Testis (tissue), 2 donors: ENCODE measurements at regions not wholly inside any gene's neighbourhood (a gene's known extent, or its start where the extent isn't known, plus 50 kb on each side); places are given as distances from the start of the nearest gene placed in this dataset.

Experiments used
- DNase-seq: peaks from one replicate; pipeline ENCODE4 v3.0.0-alpha.2; 2019
- H3K27ac ChIP-seq, 2 donors: fragments of 200-600 bp; sonication (generic); one replicate each; pipeline ENCODE4 v1.5.1; 2019
- H3K27me3 ChIP-seq: fragments of 200-600 bp; sonication (generic); one replicate; pipeline ENCODE4 v1.5.1; 2019
- H3K36me3 ChIP-seq: fragments of 200-600 bp; sonication (generic); one replicate; pipeline ENCODE4 v1.5.1; 2017; ENCODE audit warnings: low read depth; ENCODE audit errors: missing control alignments
- H3K4me1 ChIP-seq: fragments of 200-600 bp; sonication (generic); one replicate; pipeline ENCODE4 v1.5.1; 2019
- H3K4me3 ChIP-seq, 2 donors: fragments of 200-600 bp; sonication (generic); one replicate each; pipeline ENCODE4 v1.5.1; 2017 to 2019
- H3K9me3 ChIP-seq: fragments of 200-600 bp; sonication (generic); one replicate; pipeline ENCODE4 v1.5.1; 2017
- CTCF ChIP-seq, 3 experiments: fragments of 450-650 bp in 2 of 3; fragments of 200-600 bp in 1 of 3; sonication (generic) in 1 of 3; IDR thresholded peaks; one replicate each; pipeline ENCODE4 v1.5.1; 2016 to 2019; ENCODE audit warnings: antibody characterized with exemption in 3 of 3, mild to moderate bottlenecking in 2 of 3, moderate library complexity in 1 of 3
- POLR2A ChIP-seq: fragments of 450-650 bp; IDR thresholded peaks from one replicate; pipeline ENCODE4 v1.6.1; 2017; ENCODE audit warnings: antibody characterized with exemption, mild to moderate bottlenecking, moderate library complexity
- WGBS, 2 donors: methylation state at CpG; one replicate each; pipeline ENCODE4 v1.1.5; 2018; 5-methylcytosine and 5-hydroxymethylcytosine counted together
- intact Hi-C: fragments of 100-400 bp; cut with DNase I; formaldehyde crosslinking; loops from one replicate; pipeline ENCODE4 v1.15.1; 2023; ENCODE audit warnings: low total_unique reads

DNA sequence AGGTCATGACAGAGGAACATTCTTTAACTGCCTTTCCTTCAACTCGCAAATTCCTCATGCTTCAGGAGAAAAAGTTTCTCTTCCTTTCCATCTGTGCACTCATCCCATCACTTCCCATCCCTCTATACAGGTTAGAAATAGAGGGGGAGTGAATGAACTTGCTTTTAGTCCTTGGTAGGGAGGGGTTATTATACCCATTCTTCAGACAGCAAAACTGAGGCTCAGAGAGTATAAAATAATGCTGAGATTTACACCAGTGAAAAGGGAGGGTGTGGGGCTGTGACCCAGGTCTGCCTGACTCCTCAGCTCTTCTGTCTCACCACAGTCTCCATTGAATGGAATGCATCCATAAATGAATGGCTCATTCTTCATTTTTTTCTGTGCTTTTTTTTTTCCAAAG lies 109.4 kb upstream of the RCN1 start:
- no peak overlapping the region for H3K4me3 ChIP-seq
- H3K36me3 ChIP-seq, result no peaks in the 10 kb centered on the region
- H3K27ac ChIP-seq, result no peak overlapping the region
- intact Hi-C loops, result no loop called here
- 89 to 100% methylated on average over 1 of the region's 1 CpG for WGBS, 2 donors
- no peaks in the 10 kb centered on the region for H3K4me1 ChIP-seq
- TF ChIP-seq POLR2A, result no peak
- no peak for TF ChIP-seq CTCF (IDR thresholded peaks at IDR 0.05)
- no peaks in the 10 kb centered on the region for H3K27me3 ChIP-seq
- no peak for DNase-seq
- no peaks in the 10 kb centered on the region for H3K9me3 ChIP-seq

GRCh38 chr11:31977343-31977742 lies 113.5 kb upstream of the RCN1 start:
- Histone ChIP-seq H3K27me3 (no peaks in the 10 kb centered on the region), H3K36me3 (no peaks in the 10 kb centered on the region), H3K9me3 (no peaks in the 10 kb centered on the region), H3K27ac (no peak overlapping the region), H3K4me1 (no peaks in the 10 kb centered on the region), H3K4me3 (no peak overlapping the region)
- intact Hi-C loops, result no loop called here
- WGBS, 2 donors, result 59 to 62% methylated on average over 4 of the region's 4 CpGs
- TF ChIP-seq POLR2A (no peak), CTCF (IDR thresholded peaks at IDR 0.05) (no peak)
- DNase-seq, result no peak

DNA sequence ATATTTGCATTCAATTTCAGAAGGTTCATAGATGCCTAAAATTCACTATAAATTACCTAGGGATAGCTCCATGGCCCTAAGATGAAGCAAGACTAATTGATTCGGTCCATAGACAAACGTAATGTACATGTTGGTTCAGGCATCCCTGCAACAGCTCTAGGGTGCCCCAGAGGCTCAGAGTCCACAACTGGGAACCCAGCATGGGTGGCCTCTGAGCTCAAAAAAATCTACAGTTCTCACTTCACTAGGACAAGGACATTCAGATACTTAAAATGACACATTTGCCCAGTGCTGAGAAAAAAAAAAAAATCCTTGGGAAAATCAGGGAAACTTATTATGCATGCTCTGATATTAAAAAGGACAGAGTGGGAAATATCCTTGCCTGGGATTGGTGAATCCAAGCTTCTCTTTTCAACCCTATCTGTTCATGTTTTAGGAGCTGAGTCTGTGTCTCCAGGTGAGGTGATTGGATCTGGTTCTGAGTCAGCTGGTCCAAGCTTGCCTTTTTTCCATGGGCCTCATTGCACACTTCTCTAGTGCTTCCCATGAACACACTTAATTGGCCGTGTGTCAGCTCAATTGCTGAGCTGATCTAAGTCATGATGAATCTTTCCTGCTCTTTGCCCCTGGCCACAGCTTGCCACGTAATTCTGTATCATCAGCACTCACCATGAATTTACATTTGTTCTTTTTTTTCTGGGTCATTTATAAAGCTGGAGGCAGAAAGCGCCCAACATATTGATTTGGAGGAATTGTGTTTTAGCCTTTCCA lies 116.3 kb upstream of the RCN1 start:
- H3K4me3 ChIP-seq, result no peak overlapping the region
- no peaks in the 10 kb centered on the region for H3K27me3 ChIP-seq
- no peaks in the 10 kb centered on the region for H3K4me1 ChIP-seq
- intact Hi-C loops, result no loop called here
- no peaks in the 10 kb centered on the region for H3K9me3 ChIP-seq
- TF ChIP-seq POLR2A (no peak), CTCF (IDR thresholded peaks at IDR 0.05) (no peak)
- 76 to 77% methylated on average over 5 of the region's 5 CpGs for WGBS, 2 donors
- no peak overlapping the region for H3K27ac ChIP-seq
- DNase-seq, result no peak
- H3K36me3 ChIP-seq, result no peaks in the 10 kb centered on the region

GRCh38 chr11:31973172-31973571 lies 117.7 kb upstream of the RCN1 start:
- H3K27ac ChIP-seq, result no peak overlapping the region
- no peaks in the 10 kb centered on the region for H3K4me1 ChIP-seq
- no peaks in the 10 kb centered on the region for H3K9me3 ChIP-seq
- intact Hi-C loops, result no loop called here
- 78 to 86% methylated on average over 4 of the region's 4 CpGs for WGBS, 2 donors
- no peak for DNase-seq
- TF ChIP-seq CTCF (IDR thresholded peaks at IDR 0.05), result no peak
- TF ChIP-seq POLR2A, result no peak
- H3K36me3 ChIP-seq, result no peaks in the 10 kb centered on the region
- no peaks in the 10 kb centered on the region for H3K27me3 ChIP-seq
- H3K4me3 ChIP-seq, result no peak overlapping the region

DNA sequence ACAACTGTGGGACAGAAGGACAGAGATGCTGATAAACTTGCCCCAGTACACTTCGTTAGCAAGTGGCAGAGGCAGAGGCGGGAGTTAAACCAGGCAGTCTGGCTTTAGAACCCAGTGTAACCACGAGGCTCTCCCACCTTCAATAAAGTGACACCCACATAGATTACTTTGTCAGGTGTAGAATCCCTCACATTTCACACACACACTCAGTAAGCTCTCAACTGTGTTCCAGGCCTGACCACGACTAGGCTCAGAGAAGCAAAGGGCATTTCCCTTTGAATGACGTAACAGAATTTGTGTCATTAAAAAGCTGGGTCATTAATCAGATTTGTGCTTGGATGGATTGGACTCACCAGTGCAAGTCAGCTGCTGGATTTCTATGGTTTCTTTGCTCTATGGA lies 118.3 kb upstream of the RCN1 start:
- 75 to 79% methylated on average over 5 of the region's 5 CpGs for WGBS, 2 donors
- intact Hi-C loops, result no loop called here
- TF ChIP-seq POLR2A, result no peak
- TF ChIP-seq CTCF (IDR thresholded peaks at IDR 0.05), result no peak
- H3K27ac ChIP-seq, result no peak overlapping the region
- H3K36me3 ChIP-seq, result no peaks in the 10 kb centered on the region
- H3K27me3 ChIP-seq, result no peaks in the 10 kb centered on the region
- H3K4me3 ChIP-seq, result no peak overlapping the region
- no peak for DNase-seq
- H3K9me3 ChIP-seq, result no peaks in the 10 kb centered on the region
- H3K4me1 ChIP-seq, result no peaks in the 10 kb centered on the region
